ENCODE measurements at regions not wholly inside any gene's neighbourhood (a gene's known extent, or its start where the extent isn't known, plus 50 kb on each side); places are given as distances from the start of the nearest gene placed in this dataset.

DNA sequence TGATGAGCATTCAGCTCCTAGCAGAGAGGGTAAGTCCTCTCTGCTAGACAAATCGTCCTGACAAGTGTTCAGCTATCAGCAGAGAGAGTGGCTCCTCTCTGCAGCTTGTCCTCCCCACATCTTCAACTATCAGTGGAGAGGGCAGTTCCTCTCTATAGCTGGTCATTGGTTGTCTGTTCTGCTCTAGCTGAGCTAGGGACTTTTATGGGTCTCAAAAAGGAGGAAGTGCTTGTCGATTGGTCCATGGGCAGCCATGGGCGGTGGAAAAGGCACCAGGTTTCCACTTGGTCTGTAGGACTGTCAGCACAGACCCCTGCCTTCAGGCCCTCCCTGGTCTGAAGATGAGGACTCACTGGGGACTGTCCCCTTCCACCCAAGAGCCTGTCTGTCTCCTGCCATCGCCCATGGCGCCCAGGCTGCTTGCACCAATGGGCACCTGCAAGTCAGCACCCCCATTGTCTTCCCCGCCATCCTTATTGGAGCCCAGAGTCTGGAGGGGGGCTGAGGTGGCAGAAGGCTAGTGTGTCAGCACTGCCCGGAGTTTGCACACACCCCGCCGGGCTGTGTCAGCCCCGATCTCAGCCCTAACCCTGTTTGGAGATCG is 264.7 kb downstream of the ZBBX start:
- Histone ChIP-seq H3K79me2 (ENCODE audit: insufficient read depth, low read length) (no peaks in the 10 kb centered on the region), H3K4me1 (ENCODE audit: control insufficient read depth in 1 of 2, insufficient read depth in 2 of 2, low read length in 2 of 2) (no peaks in the 10 kb centered on the region), H3K4me3 (replicated peaks in 1 of 3; ENCODE audit: low read depth in 2 of 3, low read length in 3 of 3) (no peak overlapping the region), H3K4me2 (replicated peaks; ENCODE audit: extremely low read depth, low read length, poor library complexity, severe bottlenecking) (no peak overlapping the region), H4K20me1 (ENCODE audit: insufficient read depth, low read length) (no peaks in the 10 kb centered on the region), H3K9me3 (replicated peaks in 1 of 2; ENCODE audit: control insufficient read depth in 1 of 2, insufficient read depth in 1 of 2, low read length in 2 of 2) (peaks cover 0 to 23% of the 10 kb centered on the region in 2 donors), H2AFZ (ENCODE audit: insufficient read depth, low read depth, low read length, poor library complexity, severe bottlenecking) (no peak overlapping the region), H3K27ac (ENCODE audit: low read depth in 1 of 2, low read length in 2 of 2) (no peak overlapping the region), H3K36me3 (replicated peaks in 1 of 2; ENCODE audit: control insufficient read depth in 1 of 2, insufficient read depth in 2 of 2, low read length in 2 of 2) (no peaks in the 10 kb centered on the region), H3K9ac (ENCODE audit: insufficient read depth, low read length, poor library complexity, severe bottlenecking) (no peak overlapping the region), H3K27me3 (ENCODE audit: control insufficient read depth in 2 of 2, insufficient read depth in 2 of 2, low read length in 2 of 2) (no peaks in the 10 kb centered on the region)
- WGBS (ENCODE audit: insufficient coverage) = 94% methylated on average over 8 of the region's 11 CpGs
- no peak for TF ChIP-seq CTCF (IDR thresholded peaks at IDR 0.05)
- intact Hi-C loops (cut with micrococcal nuclease) = no loop called here
- Mint-ChIP-seq H3K4me1 (no peaks in the 10 kb centered on the region), H3K4me3 (no peak overlapping the region), H3K36me3 (no peaks in the 10 kb centered on the region), H3K9me3 (peaks cover 2 to 19% (median 8%) of the 10 kb centered on the region in 7 donors), H3K27ac (peak overlapping the region in 1 of 7 donors; percentile 45), H3K27me3 (ENCODE audit: low read depth in 3 of 3) (peaks cover 0 to 2% (median 0%) of the 10 kb centered on the region in 3 donors)
- DNase-seq = no peak

GRCh38 chr3:167114619-167115018 is 265.5 kb downstream of the ZBBX start:
- Histone ChIP-seq H3K4me1 (ENCODE audit: control insufficient read depth in 1 of 2, insufficient read depth in 2 of 2, low read length in 2 of 2) (no peaks in the 10 kb centered on the region), H3K79me2 (ENCODE audit: insufficient read depth, low read length) (no peaks in the 10 kb centered on the region), H3K27ac (ENCODE audit: low read depth in 1 of 2, low read length in 2 of 2) (no peak overlapping the region), H3K4me2 (replicated peaks; ENCODE audit: extremely low read depth, low read length, poor library complexity, severe bottlenecking) (no peak overlapping the region), H3K9me3 (replicated peaks in 1 of 2; ENCODE audit: control insufficient read depth in 1 of 2, insufficient read depth in 1 of 2, low read length in 2 of 2) (peaks cover 0 to 23% of the 10 kb centered on the region in 2 donors), H4K20me1 (ENCODE audit: insufficient read depth, low read length) (no peaks in the 10 kb centered on the region), H3K36me3 (replicated peaks in 1 of 2; ENCODE audit: control insufficient read depth in 1 of 2, insufficient read depth in 2 of 2, low read length in 2 of 2) (no peaks in the 10 kb centered on the region), H3K4me3 (replicated peaks in 1 of 3; ENCODE audit: low read depth in 2 of 3, low read length in 3 of 3) (no peak overlapping the region), H3K27me3 (ENCODE audit: control insufficient read depth in 2 of 2, insufficient read depth in 2 of 2, low read length in 2 of 2) (no peaks in the 10 kb centered on the region), H2AFZ (ENCODE audit: insufficient read depth, low read depth, low read length, poor library complexity, severe bottlenecking) (no peak overlapping the region), H3K9ac (ENCODE audit: insufficient read depth, low read length, poor library complexity, severe bottlenecking) (no peak overlapping the region)
- Mint-ChIP-seq H3K9me3 (peaks cover 2 to 19% (median 8%) of the 10 kb centered on the region in 7 donors), H3K36me3 (no peaks in the 10 kb centered on the region), H3K27ac (no peak overlapping the region), H3K27me3 (ENCODE audit: low read depth in 3 of 3) (peaks cover 0 to 2% (median 0%) of the 10 kb centered on the region in 3 donors), H3K4me3 (no peak overlapping the region), H3K4me1 (no peaks in the 10 kb centered on the region)
- WGBS (ENCODE audit: insufficient coverage) = 91% methylated on average over 8 of the region's 8 CpGs
- no peak for TF ChIP-seq CTCF (IDR thresholded peaks at IDR 0.05)
- intact Hi-C loops (cut with micrococcal nuclease) = no loop called here
- no peak for DNase-seq

Data from CD14-positive monocyte (primary cell).